GM12891 (cell line): ENCODE measurements at regions not wholly inside any gene's neighbourhood (a gene's known extent, or its start where the extent isn't known, plus 50 kb on each side); places are given as distances from the start of the nearest gene placed in this dataset.

Experiments
- POLR2A ChIP-seq: IDR thresholded peaks from 2 replicates; pipeline ENCODE4 v1.6.1; 2011; ENCODE audit warnings: low read depth, low read length, control low read depth
- POLR2AphosphoS5 ChIP-seq: IDR thresholded peaks from 2 replicates; pipeline ENCODE4 v1.6.1; 2011; ENCODE audit warnings: low read depth, low read length, control low read depth

GRCh38 chr5:3452622-3453021 is 143.0 kb upstream of the IRX1 start:
- no peak for TF ChIP-seq POLR2AphosphoS5
- no peak for TF ChIP-seq POLR2A
